ENCODE measurements at regions not wholly inside any gene's neighbourhood (a gene's known extent, or its start where the extent isn't known, plus 50 kb on each side); places are given as distances from the start of the nearest gene placed in this dataset.

DNA sequence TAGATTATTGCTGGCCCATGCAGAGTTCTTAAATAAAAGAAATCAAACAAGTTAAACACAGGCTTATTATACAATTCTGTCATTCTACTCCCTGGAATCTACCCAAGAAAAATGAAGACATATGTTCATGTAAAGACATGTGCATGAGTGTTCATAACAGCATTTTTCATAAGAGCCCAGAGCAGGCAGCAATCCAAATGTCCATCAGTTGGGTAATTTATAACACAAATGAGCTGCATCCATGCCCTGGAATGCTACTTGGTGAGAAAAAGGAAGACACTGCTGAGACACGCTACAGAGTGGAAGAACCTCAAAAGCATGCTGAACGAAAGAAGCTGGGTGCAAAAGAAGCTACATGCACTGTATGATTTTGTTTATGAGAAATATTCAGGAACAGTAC is 342.6 kb downstream of the TCERG1L start:
- DNase-seq (ENCODE audit: low read depth): no peak
- Histone ChIP-seq H3K27me3 (ENCODE audit: control insufficient read depth, insufficient read depth, low read length) (no peaks in the 10 kb centered on the region), H3K4me3 (ENCODE audit: low read depth, low read length) (no peak overlapping the region), H3K36me3 (ENCODE audit: control insufficient read depth, insufficient read depth, low read length) (no peaks in the 10 kb centered on the region)
- TF ChIP-seq CTCF (IDR thresholded peaks at IDR 0.05; ENCODE audit: insufficient read depth, low read depth, low read length): no peak
- ChIA-PET CTCF (no interaction called here), POLR2A (no interaction called here)

DNA sequence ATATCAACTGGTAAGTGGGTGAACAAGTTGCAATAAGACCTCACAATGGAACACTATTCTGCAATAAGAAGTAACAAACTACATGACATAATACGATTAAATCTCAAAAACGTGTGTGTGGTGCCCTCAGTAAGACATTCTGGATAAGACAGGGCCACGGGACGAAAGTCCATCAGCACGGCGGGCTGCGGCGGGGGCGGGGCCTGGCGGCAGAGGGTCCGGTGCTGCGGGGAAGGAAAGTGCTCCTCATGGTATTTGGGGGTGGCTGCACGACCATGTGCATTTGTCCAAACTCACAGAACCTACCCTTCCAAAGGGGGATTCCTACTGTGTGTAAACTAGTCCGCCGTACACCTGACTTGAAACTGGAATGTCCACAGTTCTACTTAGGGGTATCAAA is 341.8 kb downstream of the TCERG1L start:
- DNase-seq (ENCODE audit: low read depth): no peak
- Histone ChIP-seq H3K4me3 (ENCODE audit: low read depth, low read length) (no peak overlapping the region), H3K36me3 (ENCODE audit: control insufficient read depth, insufficient read depth, low read length) (no peaks in the 10 kb centered on the region), H3K27me3 (ENCODE audit: control insufficient read depth, insufficient read depth, low read length) (no peaks in the 10 kb centered on the region)
- no peak for TF ChIP-seq CTCF (IDR thresholded peaks at IDR 0.05; ENCODE audit: insufficient read depth, low read depth, low read length)
- CTCF ChIA-PET: no interaction called here
- POLR2A ChIA-PET: no interaction called here

DNA sequence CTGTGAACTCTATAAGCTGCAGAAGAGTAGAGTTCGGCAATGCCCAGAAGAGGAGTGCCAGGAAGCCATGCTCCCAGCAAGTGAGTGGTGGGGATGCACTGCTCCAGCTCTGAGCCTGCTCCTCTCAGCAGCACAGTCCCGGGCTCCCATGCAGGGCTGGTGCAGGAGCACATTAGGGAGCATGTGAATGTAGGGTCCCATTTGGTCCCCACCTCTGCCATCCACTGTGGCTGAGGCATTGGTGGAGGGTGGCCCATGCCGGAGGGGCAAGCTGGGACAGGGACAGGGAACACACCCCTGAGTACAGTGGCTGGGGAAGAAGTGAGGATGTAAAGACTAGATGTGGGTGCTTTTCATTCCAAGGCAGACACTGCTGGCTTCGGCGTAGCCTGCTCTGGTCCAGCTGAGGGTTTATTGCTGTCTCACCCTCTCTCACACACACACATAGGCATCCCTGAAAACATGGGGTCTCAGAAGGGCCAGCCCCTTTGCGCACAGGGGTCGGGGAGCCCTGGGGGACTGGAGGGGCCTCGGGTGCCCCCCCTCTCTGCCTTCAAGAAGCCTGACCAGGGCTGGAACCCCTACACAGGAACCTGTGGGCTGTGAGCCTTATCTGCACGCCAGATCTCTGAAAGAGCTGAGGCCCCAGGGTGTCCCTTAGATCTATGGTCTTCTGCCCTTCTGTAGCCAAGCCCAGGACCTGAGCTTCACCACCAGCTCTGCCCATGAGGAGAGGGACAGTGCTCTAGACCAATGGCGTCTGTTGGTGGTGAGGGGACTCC is 341.0 kb downstream of the TCERG1L start:
- Histone ChIP-seq H3K4me3 (ENCODE audit: low read depth, low read length) (no peak overlapping the region), H3K27me3 (ENCODE audit: control insufficient read depth, insufficient read depth, low read length) (no peaks in the 10 kb centered on the region), H3K36me3 (ENCODE audit: control insufficient read depth, insufficient read depth, low read length) (no peaks in the 10 kb centered on the region)
- no peak for DNase-seq (ENCODE audit: low read depth)
- ChIA-PET POLR2A (no interaction called here), CTCF (no interaction called here)
- no peak for TF ChIP-seq CTCF (IDR thresholded peaks at IDR 0.05; ENCODE audit: insufficient read depth, low read depth, low read length)

DNA sequence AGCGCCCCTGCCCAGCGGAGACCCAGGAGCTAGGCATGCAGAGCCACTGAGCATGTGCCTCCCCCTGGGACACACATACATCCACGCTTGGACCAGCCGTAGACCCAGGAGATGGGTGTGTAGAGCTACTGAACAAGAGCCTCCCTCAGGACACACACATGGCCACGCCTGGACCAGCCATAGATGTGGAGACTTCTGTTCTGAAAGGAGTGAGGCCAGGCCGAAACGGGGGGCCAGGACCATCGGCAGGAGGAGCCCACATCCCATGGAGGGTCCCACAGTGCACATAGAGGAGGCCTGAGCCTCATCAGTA is 340.4 kb downstream of the TCERG1L start:
- H3K4me3 ChIP-seq (ENCODE audit: low read depth, low read length): no peak overlapping the region
- TF ChIP-seq CTCF (IDR thresholded peaks at IDR 0.05; ENCODE audit: insufficient read depth, low read depth, low read length): no peak
- H3K36me3 ChIP-seq (ENCODE audit: control insufficient read depth, insufficient read depth, low read length): no peaks in the 10 kb centered on the region
- CTCF ChIA-PET: no interaction called here
- H3K27me3 ChIP-seq (ENCODE audit: control insufficient read depth, insufficient read depth, low read length): no peaks in the 10 kb centered on the region
- no peak for DNase-seq (ENCODE audit: low read depth)
- POLR2A ChIA-PET: no interaction called here

- Histone ChIP-seq H3K4me3 (ENCODE audit: low read depth, low read length) (no peak overlapping the region), H3K27me3 (ENCODE audit: control insufficient read depth, insufficient read depth, low read length) (no peaks in the 10 kb centered on the region), H3K36me3 (ENCODE audit: control insufficient read depth, insufficient read depth, low read length) (no peaks in the 10 kb centered on the region)
- no peak for TF ChIP-seq CTCF (IDR thresholded peaks at IDR 0.05; ENCODE audit: insufficient read depth, low read depth, low read length)
- POLR2A ChIA-PET: no interaction called here
- DNase-seq (ENCODE audit: low read depth): no peak
- CTCF ChIA-PET: no interaction called here
Observed at GRCh38 chr10:130973127-130973839, 338.2 kb downstream of the TCERG1L start.

All from BJ (cell line).